OCI-LY7 (cell line): ENCODE measurements at regions not wholly inside any gene's neighbourhood (a gene's known extent, or its start where the extent isn't known, plus 50 kb on each side); places are given as distances from the start of the nearest gene placed in this dataset.

Experiments used
- BruUV-seq: library from RNA; stranded (reverse); fragments of 400-500 nt; replicated peaks from 2 replicates; lab custom pipeline; 2021; lab: Mats Ljungman, UMichigan
- CTCF ChIA-PET: fragments of 300-600 bp; sonication (Branson Sonifier 250); formaldehyde crosslinking; loops from one replicate; lab custom pipeline; 2022; ENCODE audit warnings: antibody characterized with exemption; ENCODE audit not compliant: unreplicated experiment; lab: Charles Lee
- POLR2A ChIA-PET: fragments of 300-600 bp; sonication (Branson Sonifier 250); formaldehyde crosslinking; loops from one replicate; lab custom pipeline; 2022; ENCODE audit warnings: antibody characterized with exemption; lab: Charles Lee
- DNase-seq: peaks from one replicate; pipeline ENCODE4 v3.0.0-alpha.2; 2015; ENCODE audit warnings: low spot score
- H2AFZ ChIP-seq: fragments of 200-600 bp; sonication (generic), shearing (Covaris generic); 2 replicates; pipeline ENCODE4 v1.6.1; 2014; ENCODE audit warnings: mild to moderate bottlenecking, antibody characterized with exemption, low read length, moderate library complexity
- H3K27ac ChIP-seq: fragments of 200-600 bp; sonication (generic); 2 replicates; pipeline ENCODE4 v1.5.1; 2014; ENCODE audit warnings: mixed run types, low read depth, mild to moderate bottlenecking, moderate library complexity, low read length, inconsistent platforms; ENCODE audit not compliant: poor library complexity, severe bottlenecking
- H3K36me3 ChIP-seq: fragments of 200-600 bp; sonication (generic); 2 replicates; pipeline ENCODE4 v1.6.1; 2014; ENCODE audit warnings: mild to moderate bottlenecking, antibody characterized with exemption, low read length, moderate library complexity, mixed read lengths; ENCODE audit not compliant: insufficient read depth
- H3K4me1 ChIP-seq: fragments of 200-600 bp; sonication (generic); 2 replicates; pipeline ENCODE4 v1.5.1; 2014; ENCODE audit warnings: mild to moderate bottlenecking, low read length; ENCODE audit not compliant: insufficient read depth, poor library complexity, severe bottlenecking
- H3K4me2 ChIP-seq: fragments of 200-600 bp; sonication (generic); 2 replicates; pipeline ENCODE4 v1.6.1; 2014; ENCODE audit warnings: mild to moderate bottlenecking, low read length
- H3K4me3 ChIP-seq: fragments of 200-600 bp; sonication (generic); 2 replicates; pipeline ENCODE4 v1.5.1; 2014; ENCODE audit warnings: mild to moderate bottlenecking, low read depth, low read length; ENCODE audit not compliant: poor library complexity, severe bottlenecking
- H3K79me2 ChIP-seq: fragments of 200-600 bp; sonication (generic); 2 replicates; pipeline ENCODE4 v1.6.1; 2016; ENCODE audit warnings: low read depth, mild to moderate bottlenecking, low read length, moderate library complexity, mixed read lengths; ENCODE audit not compliant: insufficient read depth
- H3K9me2 ChIP-seq: fragments of 200-600 bp; sonication (generic); 2 replicates; pipeline ENCODE4 v1.6.1; 2016; ENCODE audit warnings: mild to moderate bottlenecking, low read length, mixed read lengths; ENCODE audit not compliant: insufficient read depth
- H3K9me3 ChIP-seq: fragments of 200-600 bp; sonication (generic); 2 replicates; pipeline ENCODE4 v1.6.1; 2014; ENCODE audit warnings: mild to moderate bottlenecking, mixed run types, low read length, mixed read lengths
- H4K20me1 ChIP-seq: fragments of 200-600 bp; sonication (generic); 2 replicates; pipeline ENCODE4 v1.6.1; 2014; ENCODE audit warnings: mild to moderate bottlenecking, antibody characterized with exemption, low read length, moderate library complexity, mixed read lengths; ENCODE audit not compliant: insufficient read depth
- EZH2phosphoT487 ChIP-seq: fragments of 200-600 bp; sonication (generic); IDR thresholded peaks from 2 replicates; pipeline ENCODE4 v1.6.1; 2018; ENCODE audit warnings: low read depth, borderline replicate concordance, mild to moderate bottlenecking, mixed run types, antibody characterized with exemption, low read length, moderate library complexity, mixed read lengths
- intact Hi-C: fragments of 100-400 bp; cut with micrococcal nuclease; formaldehyde crosslinking; loops from one replicate; pipeline ENCODE4 v1.10.0; 2022; ENCODE audit not compliant: unreplicated experiment
- TF ChIP-seq, protein P1 (sequence below): fragments of 200-600 bp; sonication (generic); conservative IDR thresholded peaks from 2 replicates; pipeline ENCODE4 v1.5.1; 2014; ENCODE audit warnings: mild to moderate bottlenecking, antibody characterized with exemption, low read length, moderate library complexity, mixed read lengths

DNA sequence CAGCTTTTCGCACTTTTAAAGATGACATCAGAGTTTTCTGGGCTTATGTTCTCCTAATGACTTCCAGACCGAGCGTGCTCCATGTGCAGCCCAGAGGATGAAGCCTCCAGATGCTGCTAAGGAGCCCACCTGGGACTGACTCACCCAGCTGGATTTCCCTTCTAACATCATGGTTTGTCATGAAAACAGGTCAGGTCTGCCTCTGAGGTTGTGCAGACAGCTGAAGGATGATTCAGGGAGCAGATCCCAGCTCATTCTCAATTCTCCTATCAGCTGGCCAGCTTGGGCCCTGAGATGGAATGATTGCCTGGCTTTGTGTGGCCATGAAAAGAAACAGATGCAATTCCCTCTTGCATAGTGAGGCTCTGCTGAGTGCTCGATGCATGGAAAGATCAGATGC lies 123.9 kb upstream of the DUSP10 start:
- Histone ChIP-seq H4K20me1 (no peaks in the 10 kb centered on the region), H3K9me2 (no peaks in the 10 kb centered on the region), H3K36me3 (no peaks in the 10 kb centered on the region), H3K9me3 (no peaks in the 10 kb centered on the region), H2AFZ (no peak overlapping the region), H3K27ac (no peak overlapping the region), H3K79me2 (no peaks in the 10 kb centered on the region), H3K4me2 (no peak overlapping the region), H3K4me1 (no peaks in the 10 kb centered on the region), H3K4me3 (no peak overlapping the region)
- intact Hi-C loops = no loop called here
- no TSS peak for BruUV-seq
- ChIA-PET POLR2A (no interaction called here), CTCF (no interaction called here)
- no peak for TF ChIP-seq EZH2phosphoT487
- TF ChIP-seq, protein P1, sequence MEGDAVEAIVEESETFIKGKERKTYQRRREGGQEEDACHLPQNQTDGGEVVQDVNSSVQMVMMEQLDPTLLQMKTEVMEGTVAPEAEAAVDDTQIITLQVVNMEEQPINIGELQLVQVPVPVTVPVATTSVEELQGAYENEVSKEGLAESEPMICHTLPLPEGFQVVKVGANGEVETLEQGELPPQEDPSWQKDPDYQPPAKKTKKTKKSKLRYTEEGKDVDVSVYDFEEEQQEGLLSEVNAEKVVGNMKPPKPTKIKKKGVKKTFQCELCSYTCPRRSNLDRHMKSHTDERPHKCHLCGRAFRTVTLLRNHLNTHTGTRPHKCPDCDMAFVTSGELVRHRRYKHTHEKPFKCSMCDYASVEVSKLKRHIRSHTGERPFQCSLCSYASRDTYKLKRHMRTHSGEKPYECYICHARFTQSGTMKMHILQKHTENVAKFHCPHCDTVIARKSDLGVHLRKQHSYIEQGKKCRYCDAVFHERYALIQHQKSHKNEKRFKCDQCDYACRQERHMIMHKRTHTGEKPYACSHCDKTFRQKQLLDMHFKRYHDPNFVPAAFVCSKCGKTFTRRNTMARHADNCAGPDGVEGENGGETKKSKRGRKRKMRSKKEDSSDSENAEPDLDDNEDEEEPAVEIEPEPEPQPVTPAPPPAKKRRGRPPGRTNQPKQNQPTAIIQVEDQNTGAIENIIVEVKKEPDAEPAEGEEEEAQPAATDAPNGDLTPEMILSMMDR = no peak
- DNase-seq = no peak

DNA sequence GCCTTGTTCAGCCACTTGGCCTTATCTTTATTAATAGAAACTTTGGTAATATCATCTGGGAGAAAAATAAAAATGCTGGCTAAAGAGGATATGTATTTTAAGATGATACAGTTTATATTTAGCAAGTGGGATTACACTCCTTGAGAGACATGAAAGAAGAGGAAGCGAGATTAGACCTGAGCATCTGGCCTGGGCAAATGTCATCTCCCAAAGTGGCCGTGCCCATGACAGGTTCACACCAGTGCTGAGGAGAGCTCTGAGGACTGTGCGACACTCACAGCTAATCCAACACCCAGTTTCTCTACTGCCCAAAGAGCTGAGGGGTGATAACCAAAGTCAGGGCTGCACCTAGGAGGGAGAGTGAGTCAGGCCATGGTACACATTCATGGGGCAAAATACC lies 121.7 kb upstream of the DUSP10 start:
- H2AFZ ChIP-seq = no peak overlapping the region
- no peak for TF ChIP-seq EZH2phosphoT487
- TF ChIP-seq, protein P1 = no peak
- H3K9me3 ChIP-seq = no peaks in the 10 kb centered on the region
- H3K79me2 ChIP-seq = no peaks in the 10 kb centered on the region
- H4K20me1 ChIP-seq = no peaks in the 10 kb centered on the region
- POLR2A ChIA-PET = interaction anchor here (0.5 kb wide), 1 partner anchor 289 kb away, joined by 3 read pairs; no protein-coding TSS in a partner anchor
- intact Hi-C loops = no loop called here
- no peak overlapping the region for H3K4me3 ChIP-seq
- no peaks in the 10 kb centered on the region for H3K9me2 ChIP-seq
- no TSS peak for BruUV-seq
- H3K36me3 ChIP-seq = no peaks in the 10 kb centered on the region
- no peaks in the 10 kb centered on the region for H3K4me1 ChIP-seq
- H3K4me2 ChIP-seq = no peak overlapping the region
- no peak overlapping the region for H3K27ac ChIP-seq
- DNase-seq = no peak
- CTCF ChIA-PET = no interaction called here

DNA sequence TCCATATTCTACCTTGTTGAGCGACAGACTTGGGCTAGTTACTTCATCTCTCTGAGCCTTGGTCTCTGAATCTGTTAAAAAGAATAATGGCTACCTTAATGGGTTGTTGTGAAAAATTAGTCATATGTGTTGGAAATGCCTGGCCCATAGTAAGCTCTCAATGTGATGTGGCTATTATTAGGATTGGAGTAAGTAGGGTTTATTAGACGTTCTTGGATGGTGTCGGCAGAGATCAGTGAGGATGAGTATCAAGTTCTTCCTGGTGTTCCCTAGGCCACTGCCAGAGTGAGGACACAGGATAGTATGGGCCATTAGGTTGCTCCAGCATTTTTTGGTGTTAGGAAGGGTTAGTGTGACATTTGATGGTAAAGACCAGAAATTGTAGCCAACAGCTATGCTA lies 121.1 kb upstream of the DUSP10 start:
- POLR2A ChIA-PET = no interaction called here
- Histone ChIP-seq H3K36me3 (no peaks in the 10 kb centered on the region), H3K79me2 (no peaks in the 10 kb centered on the region), H3K27ac (no peak overlapping the region), H3K9me3 (no peaks in the 10 kb centered on the region), H3K9me2 (no peaks in the 10 kb centered on the region), H3K4me2 (no peak overlapping the region), H2AFZ (no peak overlapping the region), H4K20me1 (no peaks in the 10 kb centered on the region), H3K4me1 (no peaks in the 10 kb centered on the region), H3K4me3 (no peak overlapping the region)
- no peak for DNase-seq
- TF ChIP-seq EZH2phosphoT487 = no peak
- TF ChIP-seq, protein P1 = no peak
- BruUV-seq = no TSS peak
- intact Hi-C loops = no loop called here
- CTCF ChIA-PET = no interaction called here
